GF-D8 (cell line): ENCODE measurements at regions not wholly inside any gene's neighbourhood (a gene's known extent, or its start where the extent isn't known, plus 50 kb on each side); places are given as distances from the start of the nearest gene placed in this dataset.

ENCODE experiments used
- DNase-seq: peaks from one replicate; lab custom pipeline; 2025; lab: John Stamatoyannopoulos, UW

DNA sequence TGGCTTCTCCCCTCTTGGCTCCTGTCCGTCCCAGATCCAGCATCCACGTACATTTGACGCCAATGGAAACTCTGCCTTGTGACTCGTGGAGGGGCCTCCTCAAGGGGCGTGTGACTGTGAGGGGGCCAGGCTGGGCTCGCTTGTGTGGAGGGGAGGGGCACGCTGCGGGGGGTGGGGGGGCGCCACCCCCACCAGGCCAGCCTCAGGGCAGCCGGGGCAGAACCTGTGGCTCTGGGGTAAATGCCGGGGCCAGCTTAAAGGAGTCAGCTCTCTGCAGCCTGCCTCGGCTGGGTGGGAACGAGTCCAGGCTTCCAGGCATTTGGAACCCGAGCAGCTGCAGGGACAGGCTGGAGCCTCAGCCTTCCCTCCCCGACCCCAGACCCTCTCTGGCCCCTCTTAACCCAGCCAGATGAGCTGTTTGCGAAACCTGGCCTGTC lies 94.1 kb downstream of the SIK1 start:
- no peak for DNase-seq

DNA sequence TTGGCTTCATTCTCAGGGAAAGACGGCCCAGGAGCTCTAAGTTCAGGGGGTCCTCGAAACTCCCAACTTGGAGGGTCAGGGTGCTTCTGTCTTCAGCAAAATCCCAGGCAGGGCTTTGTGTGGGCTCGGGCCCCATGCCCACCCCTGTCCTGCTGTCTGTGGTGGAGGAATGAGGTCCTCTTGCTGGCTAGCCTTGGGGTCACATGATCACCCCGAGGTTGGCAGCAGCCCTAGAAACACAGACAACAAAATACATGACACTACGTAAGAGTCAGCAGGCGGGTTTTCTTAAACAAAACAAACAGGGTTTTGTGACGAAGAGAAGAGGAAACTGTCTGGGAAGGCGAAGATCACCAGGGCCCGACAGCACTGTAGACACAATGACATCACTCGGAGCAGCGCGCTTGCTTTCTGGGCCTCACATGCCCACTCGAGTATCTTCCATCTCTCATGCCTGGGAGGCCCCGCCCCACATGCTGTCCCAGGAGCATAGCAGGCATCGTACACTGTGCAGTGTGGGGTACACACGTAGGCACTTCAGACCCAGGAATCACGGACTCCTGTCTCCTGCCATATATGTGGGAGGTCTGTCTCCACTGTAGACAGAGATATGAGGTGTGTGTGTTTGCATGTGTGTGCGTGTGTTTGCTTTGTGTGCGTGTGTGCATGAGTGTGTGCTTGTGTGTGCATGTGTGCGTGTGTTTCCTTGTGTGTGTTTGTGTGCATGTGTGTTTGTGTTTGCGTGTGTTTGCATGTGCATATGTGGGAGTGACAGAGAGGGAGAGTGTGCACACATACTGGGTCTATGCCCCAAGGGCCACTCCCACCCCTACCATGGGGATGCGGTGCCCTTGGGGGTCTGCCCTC lies 94.7 kb downstream of the SIK1 start:
- DNase-seq = no peak

DNA sequence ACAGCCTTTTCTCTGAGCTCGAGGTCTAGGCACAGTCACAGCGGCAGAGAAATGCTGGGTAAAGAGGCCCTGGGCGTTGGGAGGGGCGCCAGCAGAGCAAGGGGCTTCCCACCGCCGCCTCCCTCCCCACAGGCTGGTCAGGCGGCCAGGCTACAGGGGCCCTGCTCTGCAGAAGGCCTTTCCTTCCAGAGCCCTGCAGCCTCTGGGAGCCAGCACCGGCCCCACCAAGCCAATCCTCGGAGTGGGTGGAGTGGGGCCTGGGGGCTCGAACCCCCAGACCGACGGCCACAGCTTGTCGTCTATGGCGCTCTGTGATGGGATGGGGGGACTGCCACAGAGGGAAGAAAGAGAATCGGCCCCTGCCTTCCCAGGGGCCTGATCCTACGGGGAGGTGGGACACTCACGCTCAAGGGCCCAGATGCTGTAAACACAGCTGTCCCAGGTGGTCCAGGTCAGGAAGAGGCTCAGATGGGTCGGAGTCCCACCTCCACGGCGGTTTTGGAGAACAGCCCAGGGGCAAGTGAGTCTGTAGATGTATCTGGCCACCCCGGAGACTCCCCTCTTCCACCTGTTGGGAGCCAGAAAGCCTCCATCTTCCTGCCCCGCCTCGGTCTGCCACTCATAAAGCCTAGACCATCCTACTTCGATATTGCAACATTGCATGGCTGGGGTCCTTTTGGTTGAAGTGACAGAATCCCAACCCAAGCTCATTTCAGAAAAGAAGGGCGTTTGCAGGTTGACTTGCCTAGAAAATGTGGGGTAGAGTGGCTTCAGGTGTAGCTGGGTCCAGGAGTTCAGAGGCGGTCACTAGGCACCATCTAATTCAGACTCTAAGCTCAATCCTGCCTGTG lies 95.6 kb downstream of the SIK1 start:
- DNase-seq = no peak

DNA sequence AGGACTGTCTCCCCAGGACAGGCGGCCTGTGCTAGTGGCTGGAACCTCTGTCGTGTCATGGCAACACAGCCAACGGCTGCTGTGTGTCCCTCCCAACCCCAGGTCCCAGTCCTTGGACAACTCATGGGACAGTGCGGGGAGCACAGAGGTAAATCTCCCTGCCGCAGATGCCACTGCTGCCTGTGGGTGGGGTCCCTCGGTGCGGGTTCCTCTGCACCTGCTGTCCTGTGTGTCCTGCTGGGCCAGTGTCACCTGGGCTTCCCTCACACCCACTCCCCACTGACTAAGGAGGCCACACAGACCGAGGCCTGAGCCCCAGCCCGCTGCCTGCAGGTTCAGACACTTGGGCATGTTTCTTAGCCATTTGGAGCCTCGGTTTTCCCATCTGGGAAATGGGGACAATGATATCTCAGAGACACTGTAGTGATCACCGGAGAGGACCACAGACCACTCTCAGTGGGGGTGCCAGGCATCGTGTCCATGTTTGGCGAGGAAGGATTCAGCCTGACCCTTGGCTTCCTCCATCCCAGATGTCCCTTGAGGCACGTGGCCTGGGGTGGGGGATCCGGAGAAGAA lies 96.5 kb downstream of the SIK1 start:
- DNase-seq = no peak

DNA sequence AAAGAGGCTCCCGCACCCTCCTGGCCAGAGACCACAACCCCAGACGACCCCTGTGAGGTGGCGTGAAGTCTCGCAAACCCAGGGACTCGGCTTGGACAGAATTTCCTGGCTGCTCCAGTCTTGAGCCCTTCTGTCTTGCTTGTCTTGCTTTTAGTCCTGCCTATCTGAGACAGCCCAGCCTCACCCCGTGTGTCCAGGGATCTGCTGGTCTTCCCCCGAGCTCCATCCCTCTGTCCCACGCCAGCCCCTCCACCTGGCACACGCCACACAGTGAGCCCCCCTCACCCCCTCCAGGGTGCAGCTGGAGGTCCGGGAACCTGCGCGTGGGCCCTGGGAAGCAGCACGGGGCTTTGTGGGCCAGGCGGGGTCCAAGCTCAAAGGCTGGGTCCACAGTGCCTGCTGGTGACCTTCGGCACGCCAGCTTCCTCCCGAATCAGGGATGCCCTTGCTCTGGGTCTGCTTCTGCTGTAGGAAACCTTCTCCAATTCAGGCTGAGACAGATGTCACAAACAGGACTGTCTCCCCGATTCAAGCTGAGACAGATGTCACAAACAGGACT lies 97.1 kb downstream of the SIK1 start:
- no peak for DNase-seq

DNA sequence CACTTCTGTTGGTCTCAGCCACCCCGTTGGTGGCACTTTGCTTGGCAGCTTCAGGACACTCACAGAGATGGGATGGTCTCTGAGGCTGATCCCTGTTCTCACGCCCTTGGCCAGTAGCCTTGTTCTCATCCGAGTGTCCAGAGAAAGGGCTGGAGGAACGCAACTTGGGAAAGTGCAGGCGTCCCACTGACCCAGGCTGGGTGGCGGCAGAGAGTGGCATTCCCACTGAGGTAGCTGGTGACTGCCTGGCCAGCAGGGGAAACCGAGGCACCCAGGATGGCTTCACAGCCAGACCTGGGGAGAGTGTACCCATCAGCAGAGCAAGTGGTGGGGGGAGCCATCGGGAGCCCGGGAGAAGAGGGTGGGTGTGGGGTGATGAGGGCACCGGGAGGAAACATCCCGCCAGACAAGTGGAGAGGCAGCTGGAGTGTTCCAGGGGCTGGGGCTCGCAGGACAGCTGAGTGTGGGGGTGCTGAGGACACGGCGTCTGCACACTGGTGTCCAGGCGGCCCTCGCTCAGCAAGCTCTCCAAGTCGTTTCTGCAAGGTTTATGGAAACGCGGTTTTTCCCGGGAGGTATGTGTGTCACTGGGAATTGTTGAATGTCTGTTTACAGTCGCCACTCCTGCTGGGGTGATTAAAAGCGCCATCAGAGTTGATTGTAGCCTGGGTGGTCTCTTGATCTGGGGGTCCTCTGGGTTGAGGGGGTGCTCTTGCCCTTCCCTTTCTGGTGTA lies 97.8 kb downstream of the SIK1 start:
- no peak for DNase-seq

DNA sequence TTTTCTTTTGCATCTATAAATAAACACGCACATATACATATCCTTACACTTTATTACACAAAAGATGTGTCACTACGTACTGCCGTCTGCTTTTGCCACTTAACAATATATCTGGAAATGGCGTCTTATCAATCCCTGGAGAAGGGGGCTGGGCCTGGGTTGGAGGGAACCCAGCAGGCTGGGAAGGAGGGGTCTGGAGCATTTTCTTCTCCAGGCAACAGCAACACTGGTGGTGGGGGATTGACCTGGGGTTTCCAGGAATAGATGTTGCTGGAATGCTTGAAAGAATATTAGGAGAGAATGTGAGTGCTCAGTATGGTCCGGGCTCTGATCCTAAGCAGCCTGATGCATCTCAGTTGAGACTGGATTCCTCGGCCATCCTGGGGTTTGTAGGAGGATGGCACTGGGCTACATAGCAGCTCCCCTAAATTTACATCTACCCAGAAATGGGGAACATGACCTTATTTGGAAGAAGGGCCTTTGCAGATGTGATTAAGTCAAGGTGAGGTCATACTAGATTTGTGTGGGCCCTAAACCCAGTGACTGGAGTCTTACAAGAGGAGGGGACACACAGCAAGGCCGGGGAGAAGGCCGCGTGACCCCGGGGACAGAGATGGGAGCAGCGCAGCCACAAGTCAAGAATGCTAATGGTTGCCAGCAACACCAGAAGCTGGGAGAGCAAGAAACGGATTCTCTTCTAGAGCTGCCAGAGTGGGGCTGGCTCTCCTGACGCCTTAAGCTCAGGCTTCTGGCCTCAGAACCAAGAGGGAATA lies 98.6 kb downstream of the SIK1 start:
- no peak for DNase-seq

DNA sequence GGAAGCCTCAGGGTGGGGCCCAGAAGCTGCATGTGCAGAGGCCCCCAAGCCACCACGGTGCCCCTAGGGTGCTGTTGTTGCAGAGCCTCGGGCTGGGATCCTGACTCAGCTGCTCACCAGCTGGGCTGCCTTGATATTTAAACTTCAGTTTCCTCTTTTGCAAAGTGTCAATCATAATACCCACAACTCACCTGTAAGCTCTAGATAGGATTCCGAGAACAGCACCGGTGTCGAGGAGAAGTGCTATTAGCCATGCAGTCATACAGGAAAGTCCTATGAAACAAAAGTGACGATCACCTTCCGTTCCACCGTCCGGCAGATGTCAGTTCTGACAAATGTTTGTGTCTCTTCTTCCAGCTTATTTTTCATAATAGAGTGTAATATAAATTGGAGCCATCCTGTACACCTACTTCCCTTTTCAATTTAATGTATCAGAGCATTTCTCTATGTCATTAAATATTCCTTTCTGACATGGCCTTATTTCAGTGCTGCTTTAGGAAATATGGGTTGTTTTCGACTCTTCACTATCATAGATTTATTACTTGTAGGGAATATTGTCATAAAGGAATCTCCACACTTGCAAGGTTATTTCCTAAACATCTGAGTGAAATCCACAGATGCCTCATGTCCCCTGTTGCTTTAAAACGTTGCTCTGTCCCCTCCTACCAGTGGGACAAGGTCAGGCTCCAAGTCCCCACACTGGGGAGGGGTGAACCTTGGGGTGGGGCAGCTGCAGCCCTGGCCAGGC lies 100.8 kb downstream of the SIK1 start:
- DNase-seq = no peak

DNA sequence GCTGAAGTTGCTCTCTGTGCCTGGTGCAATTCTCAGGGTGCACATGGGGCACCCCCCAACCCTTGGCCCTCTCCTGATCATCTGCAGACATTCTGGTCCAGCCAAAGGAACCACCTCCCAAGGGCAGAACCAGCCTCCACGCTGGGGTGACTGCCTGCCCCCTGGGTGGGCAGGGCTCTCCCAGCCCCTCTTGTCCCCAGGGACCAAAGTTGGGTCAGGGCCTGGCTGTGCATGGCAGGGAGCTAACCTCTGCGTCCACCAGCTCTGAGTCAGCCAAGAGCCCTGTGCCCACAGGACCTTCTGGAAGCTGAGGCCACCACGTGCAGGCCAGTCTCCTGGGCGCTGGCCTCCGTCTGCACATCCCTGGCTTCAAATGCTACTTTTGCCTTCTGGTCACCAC lies 101.9 kb downstream of the SIK1 start:
- DNase-seq = no peak

DNA sequence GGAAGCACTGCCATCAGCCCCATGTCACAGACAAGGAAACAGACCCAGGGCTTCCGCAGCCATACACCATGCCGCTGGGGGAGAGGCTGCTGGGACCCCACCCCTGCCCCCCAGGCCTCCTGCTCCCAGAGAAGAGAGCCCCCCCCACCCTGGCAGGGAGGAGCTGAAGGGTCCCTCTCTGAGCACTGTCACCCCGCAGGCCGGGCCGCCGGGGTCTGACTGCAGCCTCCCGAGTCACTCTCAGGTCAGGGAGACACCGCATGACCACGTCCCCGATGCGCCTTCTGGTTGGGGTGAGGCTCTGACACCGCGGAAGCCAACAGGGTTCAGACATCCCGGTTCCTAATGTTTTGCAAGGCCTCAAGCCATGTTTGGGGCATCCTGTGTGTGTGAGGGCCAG lies 102.3 kb downstream of the SIK1 start:
- no peak for DNase-seq

DNA sequence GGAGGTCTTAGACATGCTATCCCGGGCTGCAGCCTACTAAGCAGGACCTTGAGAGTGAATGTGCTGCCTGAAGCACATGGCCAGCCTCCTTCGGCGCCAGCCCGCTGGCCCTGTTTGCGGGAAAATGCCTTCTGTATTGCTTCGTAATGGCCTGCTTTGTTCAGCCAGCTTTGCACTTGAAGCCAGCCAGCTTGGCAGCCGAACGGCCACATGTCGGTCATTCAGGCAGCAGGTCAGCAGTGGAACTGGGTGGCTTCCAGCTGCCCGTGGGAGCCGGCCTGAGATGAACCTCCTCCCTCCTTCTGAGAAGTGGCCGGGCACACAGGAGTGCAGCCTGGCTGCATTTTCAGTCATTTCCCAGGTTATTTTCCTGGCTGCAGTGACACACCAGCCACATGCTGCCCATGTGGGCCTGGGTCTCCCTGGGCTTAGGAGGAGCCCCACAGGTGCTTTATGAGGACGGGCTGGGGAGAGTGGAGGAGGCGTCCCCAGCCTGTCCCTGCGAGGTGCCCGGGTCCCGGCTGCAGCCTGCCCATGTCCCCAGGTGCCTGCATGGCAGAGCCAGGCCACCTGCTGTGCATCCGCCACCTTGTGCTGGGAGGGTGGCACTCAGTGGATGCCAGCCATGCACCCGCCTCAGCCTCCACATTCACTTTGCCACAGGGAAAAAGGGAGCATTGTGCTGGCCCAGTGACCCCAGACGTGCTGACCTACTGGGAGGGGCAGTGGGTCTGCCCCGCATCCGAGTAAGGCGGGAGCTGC lies 103.5 kb downstream of the SIK1 start:
- DNase-seq = no peak

DNA sequence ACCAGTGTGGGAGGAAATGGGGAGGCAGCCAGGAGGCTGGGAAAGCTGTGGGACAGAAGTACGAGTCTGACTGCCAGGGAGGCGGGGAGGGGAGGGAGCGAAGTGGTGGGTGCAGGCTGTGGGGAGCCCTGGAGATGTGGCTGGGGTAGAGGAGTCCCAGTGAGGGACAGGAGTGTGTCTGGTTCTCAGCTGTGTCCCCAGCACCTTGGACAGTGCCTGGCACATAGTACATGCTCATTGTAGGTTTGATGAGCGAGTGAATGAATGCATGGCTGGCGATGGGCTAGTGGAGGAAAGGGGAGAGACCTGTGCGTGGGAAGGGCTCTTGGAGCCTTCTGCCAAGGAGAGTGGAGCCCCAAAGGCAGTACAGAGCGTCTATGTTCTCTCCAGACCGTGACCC lies 104.1 kb downstream of the SIK1 start:
- no peak for DNase-seq

DNA sequence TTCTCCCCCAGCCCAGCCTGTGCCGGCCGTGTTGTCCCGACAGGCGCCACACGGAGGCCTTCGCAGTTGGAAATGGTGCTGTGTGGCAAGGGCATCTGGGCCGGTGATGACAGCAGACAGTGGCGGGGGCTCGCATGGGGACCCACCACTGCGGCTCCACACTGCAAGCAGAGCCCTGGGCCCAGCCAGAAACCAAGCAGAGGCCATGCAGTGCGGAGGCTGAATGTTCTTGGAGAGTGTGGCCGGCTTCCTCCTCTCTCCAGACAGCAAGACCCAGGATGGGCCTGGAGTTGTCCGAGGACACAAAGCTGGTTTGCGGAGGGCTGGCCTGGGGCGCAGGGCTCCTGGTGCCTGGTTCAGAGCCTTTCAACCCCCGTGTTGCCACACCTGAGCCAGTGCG lies 104.6 kb downstream of the SIK1 start:
- no peak for DNase-seq

DNA sequence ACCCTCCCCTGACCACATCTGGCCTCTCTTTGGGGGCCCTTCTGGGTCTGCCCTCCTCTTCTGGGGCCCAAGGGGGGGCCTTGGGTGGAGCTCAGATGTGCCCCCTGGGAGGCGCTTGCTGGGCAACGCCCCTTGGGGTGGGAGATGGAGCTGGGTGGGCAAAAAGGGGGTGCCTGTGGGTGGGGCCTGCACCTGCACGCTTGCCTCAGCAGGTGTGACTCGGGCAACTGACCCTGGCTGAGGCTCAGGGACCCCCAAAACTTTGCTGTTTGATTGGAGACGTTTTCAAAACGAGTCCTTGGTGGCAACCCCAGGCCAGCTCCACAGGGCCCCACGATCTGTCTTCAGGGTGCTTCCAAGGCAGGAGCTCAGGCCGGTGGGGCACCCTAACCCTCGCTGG lies 105.3 kb downstream of the SIK1 start:
- DNase-seq = no peak

DNA sequence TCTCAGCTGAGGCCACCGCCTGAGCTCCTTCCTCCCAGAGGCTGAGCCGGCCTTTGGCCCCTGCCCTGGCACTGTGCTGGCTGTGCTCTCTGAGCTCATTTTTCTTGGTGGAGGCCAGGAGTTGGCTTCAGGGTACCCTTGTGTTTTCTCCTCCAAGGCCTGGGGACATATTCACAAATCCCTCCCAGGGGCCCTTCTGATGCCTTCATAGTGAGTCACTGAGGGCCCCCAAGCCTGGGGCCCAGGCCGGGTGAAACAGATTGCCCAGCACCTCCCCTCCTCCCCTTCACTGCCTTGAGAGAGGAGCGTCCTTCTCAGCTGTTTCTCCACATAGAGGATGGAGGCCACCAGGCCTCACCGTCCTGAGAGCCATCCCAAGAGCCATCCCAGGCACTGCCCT lies 105.8 kb downstream of the SIK1 start:
- no peak for DNase-seq

DNA sequence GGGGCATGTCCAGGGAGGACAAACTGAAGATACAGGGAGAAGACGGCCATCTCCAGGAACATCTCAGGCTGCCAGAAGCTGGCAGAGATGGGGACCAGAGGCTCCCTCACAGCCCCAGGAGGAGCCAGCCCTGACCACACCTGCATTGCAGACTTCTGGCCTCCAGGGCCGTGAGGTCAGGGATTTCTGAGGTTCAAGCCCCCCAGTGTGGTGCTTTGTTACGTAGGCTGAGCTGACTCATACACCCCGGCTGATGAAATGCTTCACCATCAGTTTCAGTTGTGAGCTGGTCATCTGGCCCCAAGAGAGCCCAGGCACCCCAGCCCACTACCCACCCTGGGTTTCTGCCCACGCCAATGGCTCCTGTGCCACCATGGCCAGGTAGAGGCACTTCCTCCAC lies 106.4 kb downstream of the SIK1 start:
- no peak for DNase-seq

DNA sequence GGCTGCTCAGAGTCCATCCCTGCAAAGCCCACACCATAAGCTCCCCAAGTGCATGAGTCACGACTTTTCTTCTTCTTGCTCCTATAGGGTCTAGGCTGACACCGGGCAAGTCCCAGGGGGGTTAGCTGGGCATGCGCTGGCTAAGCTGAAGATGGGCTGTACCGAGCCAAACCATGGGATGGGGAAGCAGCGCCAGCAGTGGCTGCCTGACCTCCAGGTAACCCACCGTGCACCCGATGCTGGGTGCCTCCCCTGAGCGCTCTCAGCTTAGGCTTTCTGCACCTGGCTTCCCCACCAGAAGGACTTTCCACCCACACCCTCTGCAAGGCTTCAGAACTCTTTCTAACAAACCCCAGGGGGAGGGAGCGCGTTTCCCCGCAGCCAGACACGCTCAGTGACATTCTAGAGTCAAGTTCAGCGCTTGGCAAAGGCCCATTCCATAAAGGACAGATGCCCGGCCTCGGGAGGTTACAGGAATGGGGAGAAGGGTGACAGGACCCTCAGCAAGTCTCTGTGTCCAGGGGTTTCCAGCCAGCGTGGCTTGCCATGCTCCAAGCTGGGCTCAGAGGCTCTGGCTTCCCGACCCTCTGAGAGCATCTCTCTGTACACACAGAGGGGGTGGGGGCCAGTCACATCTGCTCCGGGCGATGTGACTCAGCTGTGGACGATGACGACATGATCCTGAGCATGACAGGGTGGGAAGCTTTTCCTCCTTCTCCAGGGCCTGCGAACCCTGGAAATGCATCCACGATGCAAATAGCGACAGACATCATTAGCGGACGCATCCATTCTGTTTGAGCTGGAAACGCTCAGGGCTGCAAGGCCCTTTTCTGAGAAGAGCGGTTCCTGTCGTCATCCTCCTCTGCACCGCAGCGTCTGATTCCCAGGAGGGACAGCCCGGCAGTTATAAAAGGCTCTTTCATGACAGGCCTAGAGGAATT lies 107.8 kb downstream of the SIK1 start:
- DNase-seq = no peak

DNA sequence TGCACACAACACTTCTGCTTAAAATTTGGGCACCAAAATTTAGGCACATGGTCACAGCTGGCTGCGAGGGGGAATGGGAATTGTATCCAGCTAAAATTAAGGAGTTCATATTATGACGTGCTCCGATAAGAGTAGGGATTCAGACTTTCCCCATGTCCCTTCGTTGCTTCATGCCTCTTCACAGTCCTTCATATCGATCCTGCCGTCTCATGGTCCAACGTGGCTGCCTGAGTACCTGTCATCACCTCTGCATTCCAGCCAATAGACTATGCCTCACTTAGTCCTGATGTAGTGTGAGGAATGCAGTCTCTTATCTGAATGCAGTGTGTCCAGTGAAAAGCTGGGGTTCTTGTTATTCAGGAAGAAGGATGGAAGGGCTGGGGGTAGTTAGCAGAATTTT lies 108.6 kb downstream of the SIK1 start:
- DNase-seq = no peak
